ENCODE measurements at regions not wholly inside any gene's neighbourhood (a gene's known extent, or its start where the extent isn't known, plus 50 kb on each side); places are given as distances from the start of the nearest gene placed in this dataset.

DNA sequence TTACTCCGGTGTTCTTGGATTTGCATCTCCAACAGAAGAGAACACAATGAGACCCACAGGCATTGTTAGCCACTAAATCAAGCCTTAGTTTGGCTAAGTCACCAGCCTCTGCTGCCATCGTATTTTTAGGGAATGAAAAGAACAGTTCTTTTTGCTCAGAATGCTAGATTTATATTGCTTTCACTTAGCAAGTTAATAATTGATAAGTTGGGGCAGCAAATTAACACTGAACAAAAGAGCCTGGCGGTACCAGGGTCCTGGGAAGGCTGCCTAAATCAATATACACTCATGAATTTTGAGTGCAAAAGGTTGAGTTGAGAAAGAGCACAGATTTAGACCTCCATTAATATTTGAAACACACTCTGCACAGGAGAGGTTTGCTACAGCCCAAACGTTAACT lies 767.7 kb downstream of the TYW1 start:
- Histone ChIP-seq H3K79me2 (ENCODE audit: low read length) (no peaks in the 10 kb centered on the region), H3K4me3 (ENCODE audit: low read length) (no peak overlapping the region)
- DNase-seq = no peak

DNA sequence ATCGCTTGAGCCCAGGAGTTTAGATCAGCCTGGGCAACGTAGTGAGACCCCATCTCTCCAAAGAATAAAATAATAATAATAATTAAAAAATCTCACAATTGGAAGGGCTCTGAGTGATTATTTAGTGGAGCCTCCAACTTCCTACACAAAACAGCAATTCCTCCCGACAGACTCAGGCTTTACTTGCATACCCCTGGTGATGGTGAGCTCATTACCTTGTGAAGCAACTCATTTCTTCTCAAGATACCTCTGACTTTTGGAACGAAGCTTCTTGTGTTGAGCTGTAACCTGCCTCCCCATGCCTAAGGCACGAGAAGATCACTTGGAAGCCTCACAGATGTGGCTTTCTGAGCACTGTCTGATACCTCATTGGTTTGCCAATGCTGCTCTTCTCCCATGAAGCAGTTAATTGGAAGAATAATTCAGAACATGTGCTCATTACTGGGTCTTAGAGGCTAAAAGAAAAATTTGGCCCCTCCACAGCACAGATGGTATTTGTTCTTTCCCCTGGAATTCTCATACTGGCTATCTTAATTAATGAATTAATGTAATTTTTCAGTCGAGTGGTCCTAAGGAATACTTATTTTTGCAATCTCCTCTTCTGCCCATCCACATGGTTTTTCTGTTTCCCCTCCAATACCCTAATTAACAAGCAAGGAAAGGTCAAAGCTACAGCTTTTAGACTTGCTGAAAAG lies 769.0 kb downstream of the TYW1 start:
- DNase-seq = no peak
- H3K27ac ChIP-seq (ENCODE audit: low read length) = no peak overlapping the region
- TF ChIP-seq, protein P1, sequence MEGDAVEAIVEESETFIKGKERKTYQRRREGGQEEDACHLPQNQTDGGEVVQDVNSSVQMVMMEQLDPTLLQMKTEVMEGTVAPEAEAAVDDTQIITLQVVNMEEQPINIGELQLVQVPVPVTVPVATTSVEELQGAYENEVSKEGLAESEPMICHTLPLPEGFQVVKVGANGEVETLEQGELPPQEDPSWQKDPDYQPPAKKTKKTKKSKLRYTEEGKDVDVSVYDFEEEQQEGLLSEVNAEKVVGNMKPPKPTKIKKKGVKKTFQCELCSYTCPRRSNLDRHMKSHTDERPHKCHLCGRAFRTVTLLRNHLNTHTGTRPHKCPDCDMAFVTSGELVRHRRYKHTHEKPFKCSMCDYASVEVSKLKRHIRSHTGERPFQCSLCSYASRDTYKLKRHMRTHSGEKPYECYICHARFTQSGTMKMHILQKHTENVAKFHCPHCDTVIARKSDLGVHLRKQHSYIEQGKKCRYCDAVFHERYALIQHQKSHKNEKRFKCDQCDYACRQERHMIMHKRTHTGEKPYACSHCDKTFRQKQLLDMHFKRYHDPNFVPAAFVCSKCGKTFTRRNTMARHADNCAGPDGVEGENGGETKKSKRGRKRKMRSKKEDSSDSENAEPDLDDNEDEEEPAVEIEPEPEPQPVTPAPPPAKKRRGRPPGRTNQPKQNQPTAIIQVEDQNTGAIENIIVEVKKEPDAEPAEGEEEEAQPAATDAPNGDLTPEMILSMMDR (IDR thresholded peaks at IDR 0.05; ENCODE audit: low read length) = no peak
- TF ChIP-seq EZH2 (optimal IDR thresholded peaks at IDR 0.05; ENCODE audit: low read depth, low read length) (no peak), EZH2phosphoT487 (IDR thresholded peaks at IDR 0.05; ENCODE audit: low read length) (no peak)
- no peaks in the 10 kb centered on the region for H3K4me1 ChIP-seq (ENCODE audit: low read length)
- no peak overlapping the region for H3K4me2 ChIP-seq (ENCODE audit: low read depth, low read length)
- no peaks in the 10 kb centered on the region for H3K27me3 ChIP-seq (replicated peaks; ENCODE audit: insufficient read depth, low read length)
- no peaks in the 10 kb centered on the region for H3K79me2 ChIP-seq (ENCODE audit: low read length)
- H4K20me1 ChIP-seq (ENCODE audit: insufficient read depth, low read length) = no peaks in the 10 kb centered on the region
- H3K9me2 ChIP-seq (replicated peaks; ENCODE audit: insufficient read depth, low read length) = no peaks in the 10 kb centered on the region
- H2AFZ ChIP-seq (ENCODE audit: low read length) = no peak overlapping the region
- H3F3A ChIP-seq (ENCODE audit: insufficient read depth, low read length) = no peaks in the 10 kb centered on the region
- H3K9me3 ChIP-seq (replicated peaks; ENCODE audit: insufficient read depth, low read length) = no peaks in the 10 kb centered on the region
- H3K4me3 ChIP-seq (ENCODE audit: low read length) = no peak overlapping the region
- H3K36me3 ChIP-seq (replicated peaks; ENCODE audit: insufficient read depth, low read length) = no peaks in the 10 kb centered on the region
- no peak overlapping the region for H3K9ac ChIP-seq (ENCODE audit: low read length)

More for the DNA sequence above, 767.7 kb downstream of the TYW1 start:
- H3K9me3 ChIP-seq (replicated peaks; ENCODE audit: insufficient read depth, low read length) = no peaks in the 10 kb centered on the region
- no peak overlapping the region for H2AFZ ChIP-seq (ENCODE audit: low read length)
- H3K36me3 ChIP-seq (replicated peaks; ENCODE audit: insufficient read depth, low read length) = no peaks in the 10 kb centered on the region
- H4K20me1 ChIP-seq (ENCODE audit: insufficient read depth, low read length) = no peaks in the 10 kb centered on the region
- no peak overlapping the region for H3K4me2 ChIP-seq (ENCODE audit: low read depth, low read length)
- H3K27ac ChIP-seq (ENCODE audit: low read length) = no peak overlapping the region
- no peaks in the 10 kb centered on the region for H3K27me3 ChIP-seq (replicated peaks; ENCODE audit: insufficient read depth, low read length)
- no peaks in the 10 kb centered on the region for H3F3A ChIP-seq (ENCODE audit: insufficient read depth, low read length)
- TF ChIP-seq, protein P1 (IDR thresholded peaks at IDR 0.05; ENCODE audit: low read length) = no peak
- no peak overlapping the region for H3K9ac ChIP-seq (ENCODE audit: low read length)
- H3K9me2 ChIP-seq (replicated peaks; ENCODE audit: insufficient read depth, low read length) = no peaks in the 10 kb centered on the region
- H3K4me1 ChIP-seq (ENCODE audit: low read length) = no peaks in the 10 kb centered on the region

DNA sequence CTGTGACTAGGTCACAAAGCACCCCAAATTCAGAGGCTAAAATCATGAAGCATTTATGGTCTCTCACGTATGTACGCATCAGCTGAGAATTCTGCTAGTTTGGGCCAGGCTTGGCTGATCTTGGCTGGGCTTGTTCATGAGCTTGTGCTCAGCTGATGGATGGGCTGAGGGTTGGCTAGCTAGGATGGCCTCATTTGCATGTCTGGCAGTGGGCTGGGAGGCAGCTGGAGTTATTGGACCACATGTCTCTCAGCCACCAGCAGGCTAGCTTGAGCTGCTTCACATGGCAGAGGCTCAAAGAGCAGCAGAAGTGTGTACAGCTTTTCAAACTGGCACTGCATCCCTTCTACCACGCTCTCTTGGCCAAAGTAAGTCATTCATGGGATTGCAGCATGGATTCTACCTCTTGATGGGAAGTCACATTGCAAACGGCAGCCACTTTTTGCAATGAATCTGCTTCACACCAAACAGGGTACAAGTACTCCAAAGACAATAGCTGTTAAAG lies 770.3 kb downstream of the TYW1 start:
- DNase-seq = no peak
- Histone ChIP-seq H3K36me3 (replicated peaks; ENCODE audit: insufficient read depth, low read length) (no peaks in the 10 kb centered on the region), H2AFZ (ENCODE audit: low read length) (no peak overlapping the region), H3F3A (ENCODE audit: insufficient read depth, low read length) (no peaks in the 10 kb centered on the region), H3K4me1 (ENCODE audit: low read length) (no peaks in the 10 kb centered on the region), H3K4me3 (ENCODE audit: low read length) (no peak overlapping the region), H3K4me2 (ENCODE audit: low read depth, low read length) (no peak overlapping the region), H3K79me2 (ENCODE audit: low read length) (no peaks in the 10 kb centered on the region), H3K27me3 (replicated peaks; ENCODE audit: insufficient read depth, low read length) (no peaks in the 10 kb centered on the region), H4K20me1 (ENCODE audit: insufficient read depth, low read length) (no peaks in the 10 kb centered on the region), H3K9me2 (replicated peaks; ENCODE audit: insufficient read depth, low read length) (no peaks in the 10 kb centered on the region), H3K9ac (ENCODE audit: low read length) (no peak overlapping the region), H3K9me3 (replicated peaks; ENCODE audit: insufficient read depth, low read length) (no peaks in the 10 kb centered on the region), H3K27ac (ENCODE audit: low read length) (no peak overlapping the region)
- TF ChIP-seq, protein P1 (IDR thresholded peaks at IDR 0.05; ENCODE audit: low read length) = no peak
- TF ChIP-seq EZH2 (optimal IDR thresholded peaks at IDR 0.05; ENCODE audit: low read depth, low read length) = no peak
- TF ChIP-seq EZH2phosphoT487 (IDR thresholded peaks at IDR 0.05; ENCODE audit: low read length) = no peak
